ENCODE measurements at regions not wholly inside any gene's neighbourhood (a gene's known extent, or its start where the extent isn't known, plus 50 kb on each side); places are given as distances from the start of the nearest gene placed in this dataset.

GRCh38 chr2:12361506-12361905 lies 355.2 kb upstream of the TRIB2 start:
- TF ChIP-seq, protein P1, sequence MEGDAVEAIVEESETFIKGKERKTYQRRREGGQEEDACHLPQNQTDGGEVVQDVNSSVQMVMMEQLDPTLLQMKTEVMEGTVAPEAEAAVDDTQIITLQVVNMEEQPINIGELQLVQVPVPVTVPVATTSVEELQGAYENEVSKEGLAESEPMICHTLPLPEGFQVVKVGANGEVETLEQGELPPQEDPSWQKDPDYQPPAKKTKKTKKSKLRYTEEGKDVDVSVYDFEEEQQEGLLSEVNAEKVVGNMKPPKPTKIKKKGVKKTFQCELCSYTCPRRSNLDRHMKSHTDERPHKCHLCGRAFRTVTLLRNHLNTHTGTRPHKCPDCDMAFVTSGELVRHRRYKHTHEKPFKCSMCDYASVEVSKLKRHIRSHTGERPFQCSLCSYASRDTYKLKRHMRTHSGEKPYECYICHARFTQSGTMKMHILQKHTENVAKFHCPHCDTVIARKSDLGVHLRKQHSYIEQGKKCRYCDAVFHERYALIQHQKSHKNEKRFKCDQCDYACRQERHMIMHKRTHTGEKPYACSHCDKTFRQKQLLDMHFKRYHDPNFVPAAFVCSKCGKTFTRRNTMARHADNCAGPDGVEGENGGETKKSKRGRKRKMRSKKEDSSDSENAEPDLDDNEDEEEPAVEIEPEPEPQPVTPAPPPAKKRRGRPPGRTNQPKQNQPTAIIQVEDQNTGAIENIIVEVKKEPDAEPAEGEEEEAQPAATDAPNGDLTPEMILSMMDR (IDR thresholded peaks at IDR 0.05 in 2 of 3, conservative IDR thresholded peaks at IDR 0.05 in 1 of 3; ENCODE audit: borderline replicate concordance in 1 of 3, insufficient read depth in 1 of 3, low read depth in 2 of 3, low read length in 2 of 3) = no peak
- TF ChIP-seq POLR2AphosphoS5 (IDR thresholded peaks at IDR 0.05; ENCODE audit: low read depth, low read length) (no peak), POLR2A (IDR thresholded peaks at IDR 0.05; ENCODE audit: borderline replicate concordance, extremely low read depth, insufficient read depth, insufficient read length) (no peak), YY1 (IDR thresholded peaks at IDR 0.05; ENCODE audit: extremely low read depth, insufficient replicate concordance, low read depth, low read length) (no peak), EZH2phosphoT487 (IDR thresholded peaks at IDR 0.05; ENCODE audit: borderline replicate concordance) (no peak), SRF (IDR thresholded peaks at IDR 0.05; ENCODE audit: low read depth) (no peak), ZFX (IDR thresholded peaks at IDR 0.05) (no peak), REST (IDR thresholded peaks at IDR 0.05; ENCODE audit: low read depth) (no peak), SIN3A (IDR thresholded peaks at IDR 0.05; ENCODE audit: low read depth) (no peak), CEBPB (IDR thresholded peaks at IDR 0.05; ENCODE audit: low read depth) (no peak), TCF7L2 (IDR thresholded peaks at IDR 0.05; ENCODE audit: borderline replicate concordance, extremely low read depth, insufficient read depth, insufficient read length) (no peak), MAX (IDR thresholded peaks at IDR 0.05) (no peak)
